NB4 (cell line): ENCODE measurements at regions not wholly inside any gene's neighbourhood (a gene's known extent, or its start where the extent isn't known, plus 50 kb on each side); places are given as distances from the start of the nearest gene placed in this dataset.

Experiments
- DNase-seq: peaks from one replicate; pipeline ENCODE4 v3.0.0; 2010; ENCODE audit warnings: low read depth
- H3K4me3 ChIP-seq: one replicate; pipeline ENCODE4 v1.5.1; 2011; ENCODE audit warnings: mild to moderate bottlenecking, low read depth, low read length, moderate library complexity
- CTCF ChIP-seq: IDR thresholded peaks from one replicate; pipeline ENCODE4 v1.5.1; 2012; ENCODE audit warnings: low read depth, low read length
- MYC ChIP-seq: IDR thresholded peaks from 2 replicates; pipeline ENCODE4 v1.6.1; 2011; ENCODE audit warnings: low read depth, low read length
- POLR2A ChIP-seq: IDR thresholded peaks from 2 replicates; pipeline ENCODE4 v1.6.1; 2011; ENCODE audit warnings: mild to moderate bottlenecking; ENCODE audit not compliant: insufficient read length; ENCODE audit errors: extremely low read depth
- TF ChIP-seq, protein P1 (sequence below): IDR thresholded peaks from 2 replicates; pipeline ENCODE4 v1.6.1; 2011; ENCODE audit warnings: low read depth, low read length

- no peak for DNase-seq
- H3K4me3 ChIP-seq, result no peak overlapping the region
- TF ChIP-seq, protein P1, sequence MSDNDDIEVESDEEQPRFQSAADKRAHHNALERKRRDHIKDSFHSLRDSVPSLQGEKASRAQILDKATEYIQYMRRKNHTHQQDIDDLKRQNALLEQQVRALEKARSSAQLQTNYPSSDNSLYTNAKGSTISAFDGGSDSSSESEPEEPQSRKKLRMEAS, result no peak
- TF ChIP-seq MYC (no peak), POLR2A (no peak), CTCF (no peak)
These were observed 485.6 kb downstream of the NPHP4 start for GRCh38 chr1:5506634-5507033.

DNA sequence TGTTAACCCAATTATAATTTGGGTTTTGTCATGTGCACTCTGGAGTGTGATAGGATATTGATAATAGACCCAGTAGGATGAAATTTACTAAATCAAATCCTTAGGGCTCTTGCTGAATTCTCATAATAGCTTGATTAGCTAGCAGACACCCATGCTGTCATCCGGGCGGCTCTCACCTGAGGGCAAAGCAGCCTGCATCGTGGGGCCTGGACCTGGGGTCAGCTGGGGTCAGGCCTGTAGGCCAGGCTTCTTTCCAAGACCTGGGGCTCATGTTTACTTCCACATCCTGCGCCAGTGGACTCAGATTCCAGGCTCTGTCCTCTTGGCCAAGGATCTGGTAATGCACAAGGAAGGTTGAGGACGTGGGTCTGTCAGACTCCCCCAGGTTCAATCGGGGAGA lies 486.3 kb downstream of the NPHP4 start:
- no peak overlapping the region for H3K4me3 ChIP-seq
- no peak for DNase-seq
- no peak for TF ChIP-seq POLR2A
- TF ChIP-seq CTCF, result no peak

DNA sequence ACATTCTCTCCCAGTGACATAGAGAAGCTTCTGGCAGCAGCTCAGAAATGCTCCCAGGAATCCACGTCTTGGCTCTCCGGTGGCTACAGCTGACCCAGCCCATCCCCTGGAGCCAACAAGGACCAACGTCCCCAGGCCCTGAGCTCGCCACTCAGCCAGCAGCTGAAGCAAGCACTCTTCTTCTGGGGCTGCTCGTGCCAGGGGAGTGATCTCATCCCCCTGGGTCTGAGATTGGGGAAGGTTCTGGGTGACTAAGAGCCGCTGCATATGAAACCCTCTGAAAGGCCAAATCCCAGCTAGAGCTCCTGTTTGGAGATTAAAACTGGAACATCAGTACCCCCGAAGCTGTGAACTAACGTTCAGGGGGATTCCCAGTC lies 487.9 kb downstream of the NPHP4 start:
- DNase-seq, result no peak
- no peak overlapping the region for H3K4me3 ChIP-seq
- TF ChIP-seq, protein P1, result no peak
- no peak for TF ChIP-seq MYC
- TF ChIP-seq CTCF, result no peak
- no peak for TF ChIP-seq POLR2A

GRCh38 chr1:5503556-5504363 lies 488.5 kb downstream of the NPHP4 start:
- H3K4me3 ChIP-seq, result no peak overlapping the region
- DNase-seq, result no peak
- TF ChIP-seq MYC (no peak), POLR2A (no peak), CTCF (no peak)
- TF ChIP-seq, protein P1, result no peak

DNA sequence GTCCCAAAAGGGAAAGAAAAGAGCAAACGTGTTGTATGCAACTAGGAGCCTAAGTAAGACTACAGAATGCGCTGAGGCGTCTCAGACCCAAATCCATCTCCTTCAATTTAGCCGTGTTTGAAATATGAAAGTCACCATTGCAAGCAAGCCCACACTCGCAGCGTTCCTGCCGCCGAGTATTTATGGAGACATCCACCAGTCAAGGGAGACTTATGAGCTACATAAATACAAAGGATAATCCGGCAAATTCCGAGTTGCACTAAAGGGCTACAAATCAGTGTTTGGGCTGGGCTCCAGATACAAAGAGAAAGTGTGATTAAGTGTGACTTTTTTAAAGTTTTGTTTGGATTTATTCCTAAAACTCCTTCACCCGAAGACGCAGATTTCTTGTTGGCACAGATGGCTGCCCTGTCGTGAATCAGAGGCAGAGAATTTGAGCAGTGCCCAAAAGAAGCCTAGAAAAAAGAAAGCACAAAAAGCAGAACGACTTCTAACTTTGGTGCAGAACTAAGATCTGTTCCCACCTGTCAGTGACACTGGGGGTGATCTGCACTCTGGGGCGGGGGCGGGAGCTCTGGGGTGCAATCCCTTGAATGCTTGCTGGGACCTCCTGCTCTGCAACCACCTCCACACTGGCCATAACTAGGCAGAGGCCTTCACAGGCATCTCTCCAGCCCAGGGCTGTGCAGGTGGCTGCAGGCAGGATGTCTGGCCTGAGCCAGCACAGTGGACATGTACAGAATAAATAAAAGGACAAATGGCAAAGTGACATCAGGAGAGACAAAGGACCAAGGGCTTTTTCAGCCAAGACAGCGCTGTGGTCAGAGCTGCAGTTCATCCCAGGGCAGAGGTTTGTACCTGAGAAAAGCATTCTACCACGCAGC lies 489.7 kb downstream of the NPHP4 start:
- no peak for DNase-seq
- TF ChIP-seq MYC (no peak), CTCF (no peak), POLR2A (no peak)
- TF ChIP-seq, protein P1, result no peak

More for the DNA sequence above, 489.7 kb downstream of the NPHP4 start:
- no peak overlapping the region for H3K4me3 ChIP-seq
